Stomach (tissue), 4 donors: ENCODE measurements at regions not wholly inside any gene's neighbourhood (a gene's known extent, or its start where the extent isn't known, plus 50 kb on each side); places are given as distances from the start of the nearest gene placed in this dataset.

Source experiments
- CTCF ChIP-seq, 7 experiments: fragments of 450-650 bp in 4 of 7; fragments of 200-600 bp in 3 of 7; sonication (generic) in 3 of 7; IDR thresholded peaks; one replicate each; pipeline ENCODE4 v1.5.1; 2016 to 2019; ENCODE audit warnings: antibody characterized with exemption in 7 of 7, control low read depth in 2 of 7, mild to moderate bottlenecking in 1 of 7
- POLR2A ChIP-seq, 4 donors: fragments of 450-650 bp; IDR thresholded peaks; one replicate each; pipeline ENCODE4 v1.6.1; 2016; ENCODE audit warnings: antibody characterized with exemption in 4 of 4, control low read depth in 2 of 4, mild to moderate bottlenecking in 1 of 4, moderate library complexity in 1 of 4

- TF ChIP-seq CTCF (IDR thresholded peaks at IDR 0.05) (no peak), POLR2A (IDR thresholded peaks at IDR 0.05) (no peak)
Measured at GRCh38 chr3:104669083-104669482, 697.6 kb upstream of the ALCAM start.
